ENCODE measurements at regions not wholly inside any gene's neighbourhood (a gene's known extent, or its start where the extent isn't known, plus 50 kb on each side); places are given as distances from the start of the nearest gene placed in this dataset.

DNA sequence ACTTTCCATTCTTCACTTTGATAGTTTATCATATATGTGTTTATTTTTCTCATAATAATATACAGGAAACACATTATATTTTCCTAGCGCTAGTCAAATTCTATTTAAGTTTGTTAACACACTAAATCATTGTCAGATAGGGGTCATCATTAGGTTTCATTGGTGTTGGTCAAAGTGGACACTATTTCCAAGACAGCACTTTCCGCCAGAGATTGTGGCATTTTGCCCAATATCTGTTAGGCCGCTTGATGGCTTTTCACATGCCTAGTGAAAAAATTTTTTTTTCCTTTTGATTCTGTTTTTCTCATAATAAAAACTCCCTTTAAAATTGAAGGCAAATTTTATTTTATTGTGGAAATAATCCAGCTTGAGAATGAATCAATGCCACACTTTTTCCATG lies 495.4 kb upstream of the AKR1E2 start:
- TF ChIP-seq, protein P1, sequence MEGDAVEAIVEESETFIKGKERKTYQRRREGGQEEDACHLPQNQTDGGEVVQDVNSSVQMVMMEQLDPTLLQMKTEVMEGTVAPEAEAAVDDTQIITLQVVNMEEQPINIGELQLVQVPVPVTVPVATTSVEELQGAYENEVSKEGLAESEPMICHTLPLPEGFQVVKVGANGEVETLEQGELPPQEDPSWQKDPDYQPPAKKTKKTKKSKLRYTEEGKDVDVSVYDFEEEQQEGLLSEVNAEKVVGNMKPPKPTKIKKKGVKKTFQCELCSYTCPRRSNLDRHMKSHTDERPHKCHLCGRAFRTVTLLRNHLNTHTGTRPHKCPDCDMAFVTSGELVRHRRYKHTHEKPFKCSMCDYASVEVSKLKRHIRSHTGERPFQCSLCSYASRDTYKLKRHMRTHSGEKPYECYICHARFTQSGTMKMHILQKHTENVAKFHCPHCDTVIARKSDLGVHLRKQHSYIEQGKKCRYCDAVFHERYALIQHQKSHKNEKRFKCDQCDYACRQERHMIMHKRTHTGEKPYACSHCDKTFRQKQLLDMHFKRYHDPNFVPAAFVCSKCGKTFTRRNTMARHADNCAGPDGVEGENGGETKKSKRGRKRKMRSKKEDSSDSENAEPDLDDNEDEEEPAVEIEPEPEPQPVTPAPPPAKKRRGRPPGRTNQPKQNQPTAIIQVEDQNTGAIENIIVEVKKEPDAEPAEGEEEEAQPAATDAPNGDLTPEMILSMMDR (IDR thresholded peaks at IDR 0.05; ENCODE audit: low read depth, low read length): no peak
- no peak overlapping the region for H3K4me3 ChIP-seq (ENCODE audit: low read depth, low read length)

DNA sequence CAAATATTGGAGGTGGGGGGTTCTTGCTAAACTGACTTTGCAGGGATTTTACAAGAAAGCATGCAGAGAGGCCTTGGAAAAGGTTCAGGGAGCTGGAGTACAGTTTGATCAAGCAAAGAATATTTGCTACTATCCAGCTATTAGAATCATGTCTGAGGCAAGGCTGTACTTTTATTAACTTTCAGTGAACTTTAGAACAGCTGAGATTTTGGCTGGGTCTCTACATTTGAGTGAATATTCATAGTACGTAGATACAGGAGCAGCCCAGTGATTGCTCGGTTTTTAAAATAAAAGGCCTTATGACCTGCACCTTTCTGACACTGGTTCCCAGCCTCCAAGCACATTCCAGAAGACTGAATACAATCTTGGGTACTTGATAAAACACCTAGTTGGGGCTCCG lies 496.8 kb upstream of the AKR1E2 start:
- TF ChIP-seq, protein P1 (IDR thresholded peaks at IDR 0.05; ENCODE audit: low read depth, low read length): no peak
- H3K4me3 ChIP-seq (ENCODE audit: low read depth, low read length): no peak overlapping the region

DNA sequence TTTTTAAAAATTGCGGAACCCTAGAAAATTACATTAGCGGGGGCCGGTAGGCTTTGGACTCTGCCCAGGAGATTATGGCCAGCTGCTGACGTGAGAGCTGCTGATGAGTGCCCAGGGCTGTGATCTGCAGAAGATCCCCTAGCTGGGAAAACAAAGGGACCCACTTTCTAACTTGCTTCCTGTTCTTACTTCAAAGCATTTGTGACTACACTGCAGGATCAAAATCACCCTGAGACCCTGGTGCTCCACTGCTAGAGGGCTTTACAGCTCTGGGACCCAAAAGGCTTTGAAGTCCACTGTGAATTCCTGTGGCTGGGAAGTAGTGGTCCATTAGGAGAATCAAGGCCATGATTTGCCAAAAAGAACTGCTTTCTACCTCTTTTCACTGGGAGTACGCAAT lies 499.4 kb upstream of the AKR1E2 start:
- TF ChIP-seq, protein P1 (IDR thresholded peaks at IDR 0.05; ENCODE audit: low read depth, low read length): no peak
- H3K4me3 ChIP-seq (ENCODE audit: low read depth, low read length): no peak overlapping the region

DNA sequence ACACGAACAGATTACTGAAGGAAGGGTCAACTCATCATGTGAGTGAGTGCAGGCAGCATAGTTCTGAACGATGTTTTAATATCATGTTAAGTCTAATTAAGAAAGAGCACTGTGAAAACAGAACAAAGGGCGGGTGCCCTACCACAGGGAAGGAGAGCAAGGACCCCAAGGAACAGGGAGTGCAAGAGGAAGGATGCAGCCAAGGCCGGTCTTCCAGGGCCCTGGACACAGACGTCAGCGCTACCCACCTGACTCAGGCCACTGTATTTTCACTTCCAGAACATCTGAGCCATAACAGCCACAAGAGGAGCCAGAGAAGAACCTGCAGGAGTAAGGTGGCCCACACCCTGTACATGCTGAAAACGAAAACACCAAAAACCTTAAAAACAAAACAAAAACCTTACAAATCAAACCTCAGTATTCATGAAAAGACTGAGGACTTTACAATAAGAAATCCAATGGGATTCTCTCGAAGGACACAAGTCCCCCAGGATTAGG lies 506.1 kb upstream of the AKR1E2 start:
- H3K4me3 ChIP-seq (ENCODE audit: low read depth, low read length): no peak overlapping the region
- TF ChIP-seq, protein P1 (IDR thresholded peaks at IDR 0.05; ENCODE audit: low read depth, low read length): no peak

DNA sequence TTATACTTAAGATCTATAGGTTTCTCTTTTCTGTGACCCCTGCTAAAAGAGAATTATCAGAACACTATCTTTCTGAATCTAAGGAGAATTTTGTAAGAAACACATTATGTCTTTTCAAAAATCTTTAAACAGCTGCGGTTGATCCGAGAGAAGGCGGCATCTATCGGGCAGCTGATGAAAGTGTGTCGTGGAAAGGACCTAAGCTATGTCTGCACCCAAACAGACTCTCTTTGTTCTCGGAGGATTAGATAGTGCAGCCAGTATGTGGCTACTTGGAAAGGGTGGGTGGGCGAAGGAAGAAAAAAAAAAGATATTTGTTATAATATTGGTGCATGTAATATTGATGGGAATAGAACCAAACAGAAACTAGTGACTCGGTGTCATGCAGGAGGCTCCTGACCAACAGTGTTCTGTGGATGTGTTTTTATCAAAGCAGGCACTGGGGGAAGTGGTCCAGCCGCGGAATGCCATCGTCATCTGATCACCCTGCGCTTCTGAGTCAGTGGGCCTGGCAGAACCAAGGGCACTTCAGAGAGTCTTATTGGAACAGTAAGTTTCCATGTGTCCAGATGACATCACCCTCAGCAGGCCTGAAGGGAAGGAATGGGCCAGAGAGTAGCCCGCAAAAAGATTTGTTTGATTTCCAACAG lies 509.7 kb upstream of the AKR1E2 start:
- no peak overlapping the region for H3K4me3 ChIP-seq (ENCODE audit: low read depth, low read length)
- TF ChIP-seq, protein P1 (IDR thresholded peaks at IDR 0.05; ENCODE audit: low read depth, low read length): no peak

DNA sequence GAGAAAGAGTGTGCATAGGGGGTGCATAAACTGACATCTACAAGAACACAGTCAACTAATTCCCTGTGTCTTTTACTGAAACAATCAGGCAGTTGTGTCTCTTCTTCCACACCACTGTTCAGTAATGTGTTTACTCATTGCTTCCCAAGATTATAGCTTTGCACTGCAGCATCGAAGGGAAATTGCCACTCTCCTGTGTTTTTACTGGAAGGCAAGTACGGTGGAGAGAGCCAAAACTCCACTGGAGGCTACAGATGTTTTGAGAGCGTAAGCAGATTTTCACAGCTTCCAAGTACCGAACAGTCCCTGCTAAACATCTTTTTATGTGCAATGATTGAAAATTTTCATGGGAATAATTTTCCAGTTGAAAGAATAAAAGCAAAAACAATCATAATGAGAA lies 510.5 kb upstream of the AKR1E2 start:
- TF ChIP-seq, protein P1 (IDR thresholded peaks at IDR 0.05; ENCODE audit: low read depth, low read length): no peak

DNA sequence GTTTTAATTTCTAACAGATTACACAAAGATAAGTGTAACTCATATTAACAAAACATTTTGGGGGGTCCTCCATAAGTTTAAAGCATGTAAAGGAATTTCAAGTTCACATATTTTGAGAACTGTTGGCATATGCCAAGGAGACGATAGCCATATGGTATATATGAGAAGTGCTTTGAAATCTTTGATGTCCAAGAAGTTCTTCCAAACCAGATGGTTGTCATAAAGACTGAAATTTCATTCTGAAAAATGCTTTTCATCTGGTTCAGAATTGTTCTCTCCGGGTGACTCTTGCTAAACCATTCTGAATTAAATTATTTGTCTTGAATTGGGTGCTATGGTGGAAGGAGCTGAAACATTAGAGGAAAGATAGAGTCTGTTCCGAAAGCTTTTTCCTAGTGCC lies 513.0 kb upstream of the AKR1E2 start:
- TF ChIP-seq, protein P1 (IDR thresholded peaks at IDR 0.05; ENCODE audit: low read depth, low read length): no peak
- no peak overlapping the region for H3K4me3 ChIP-seq (ENCODE audit: low read depth, low read length)

More for the DNA sequence above, 510.5 kb upstream of the AKR1E2 start:
- no peak overlapping the region for H3K4me3 ChIP-seq (ENCODE audit: low read depth, low read length)
